HG03460 (cell line): ENCODE measurements at regions not wholly inside any gene's neighbourhood (a gene's known extent, or its start where the extent isn't known, plus 50 kb on each side); places are given as distances from the start of the nearest gene placed in this dataset.

Source experiments
- ATAC-seq: cut with Tn5 transposase; IDR thresholded peaks from one replicate; pipeline ENCODE4 v1.9.1; 2021; ENCODE audit not compliant: unreplicated experiment

DNA sequence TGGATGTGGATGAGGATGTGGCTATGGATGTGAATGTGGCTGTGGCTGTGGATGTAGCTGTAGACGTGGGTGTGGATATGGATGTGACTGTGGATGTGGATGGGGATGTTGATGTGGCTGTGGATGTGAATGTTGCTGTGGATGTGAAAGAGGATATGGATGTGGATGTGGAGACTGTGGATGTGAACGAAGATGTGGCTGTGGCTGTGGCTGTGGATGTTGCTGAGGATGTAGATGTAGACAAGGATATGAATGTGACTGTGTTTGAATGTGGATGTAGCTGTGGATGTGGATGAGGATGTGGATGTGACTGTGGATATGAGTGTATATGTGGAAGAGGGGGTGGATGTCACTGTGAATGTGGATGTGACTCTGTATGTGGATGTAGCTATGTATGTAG, 884.6 kb upstream of the CHAC2 start:
- no peak for ATAC-seq

DNA sequence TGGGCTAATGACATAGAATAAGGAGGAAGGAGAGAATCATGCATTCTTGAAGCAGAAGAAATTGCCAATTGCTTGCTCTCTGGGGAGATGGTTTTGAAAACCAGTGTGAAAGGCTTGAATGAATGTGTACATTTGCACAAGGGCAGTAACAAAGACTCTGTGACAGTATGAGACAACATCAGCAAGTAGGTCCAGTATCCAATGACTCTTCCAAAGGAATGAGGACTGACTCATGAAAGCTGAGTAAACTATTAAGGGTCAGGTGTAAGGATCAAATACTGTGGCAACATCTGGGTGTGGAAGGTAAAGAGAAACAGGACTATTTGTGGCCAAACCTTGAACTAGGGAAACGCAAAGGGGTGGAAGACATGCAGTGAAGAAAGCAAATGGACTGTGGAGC, 886.0 kb upstream of the CHAC2 start:
- ATAC-seq: no peak

DNA sequence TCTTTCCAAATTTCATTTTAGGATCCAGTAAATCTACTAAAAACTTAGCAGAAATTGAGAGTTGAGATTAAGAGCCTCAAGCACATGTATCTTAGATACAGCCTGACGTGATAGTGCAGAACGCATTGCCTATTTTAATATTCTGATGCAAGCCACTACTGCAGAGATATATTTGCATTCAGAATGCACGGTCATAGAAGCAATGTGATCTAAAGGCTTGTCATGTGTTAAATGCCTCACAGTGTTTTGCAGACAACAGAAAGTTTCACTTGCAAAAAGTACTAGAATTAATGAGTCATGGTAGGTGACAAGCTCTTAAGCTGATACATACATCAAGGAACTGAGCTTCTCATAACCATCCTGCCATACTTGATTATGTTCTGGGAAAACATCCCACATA, 886.7 kb upstream of the CHAC2 start:
- ATAC-seq: no peak

DNA sequence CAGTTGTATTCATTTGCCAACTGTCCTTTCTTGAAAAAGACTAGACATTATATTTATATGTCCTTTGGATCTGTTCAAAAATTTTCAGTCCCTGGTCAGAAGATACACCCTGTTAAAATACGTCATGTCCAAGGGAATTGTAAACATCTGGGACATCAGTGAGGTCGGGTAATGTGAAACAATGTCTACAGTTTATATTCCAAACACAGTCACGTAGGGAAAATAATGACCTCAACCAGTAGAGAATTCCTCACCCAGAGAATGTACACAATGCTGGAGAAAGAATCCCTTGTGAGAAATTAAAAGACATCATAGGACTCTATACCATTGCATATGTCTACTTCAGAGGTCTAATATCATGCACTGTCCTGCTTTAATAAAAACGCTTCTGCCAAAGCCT, 888.0 kb upstream of the CHAC2 start:
- ATAC-seq: no peak

DNA sequence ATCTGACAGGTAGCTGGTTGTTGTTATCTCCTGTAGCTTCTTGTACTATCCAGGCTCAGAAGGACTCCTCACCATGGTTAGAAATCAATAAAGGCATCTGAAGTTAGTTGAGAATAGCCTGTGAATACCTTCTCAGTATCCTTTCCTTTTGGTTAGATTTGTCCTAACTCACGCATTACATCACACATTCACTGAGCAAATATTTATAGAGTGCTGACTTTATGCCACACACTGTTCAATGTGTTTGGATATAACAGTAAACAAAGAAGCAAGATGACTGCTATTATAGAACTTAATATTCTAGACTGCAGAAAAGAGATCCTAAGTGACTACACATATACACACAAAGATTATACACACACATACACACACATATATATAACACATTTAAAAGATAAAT, 889.9 kb upstream of the CHAC2 start:
- ATAC-seq: no peak

DNA sequence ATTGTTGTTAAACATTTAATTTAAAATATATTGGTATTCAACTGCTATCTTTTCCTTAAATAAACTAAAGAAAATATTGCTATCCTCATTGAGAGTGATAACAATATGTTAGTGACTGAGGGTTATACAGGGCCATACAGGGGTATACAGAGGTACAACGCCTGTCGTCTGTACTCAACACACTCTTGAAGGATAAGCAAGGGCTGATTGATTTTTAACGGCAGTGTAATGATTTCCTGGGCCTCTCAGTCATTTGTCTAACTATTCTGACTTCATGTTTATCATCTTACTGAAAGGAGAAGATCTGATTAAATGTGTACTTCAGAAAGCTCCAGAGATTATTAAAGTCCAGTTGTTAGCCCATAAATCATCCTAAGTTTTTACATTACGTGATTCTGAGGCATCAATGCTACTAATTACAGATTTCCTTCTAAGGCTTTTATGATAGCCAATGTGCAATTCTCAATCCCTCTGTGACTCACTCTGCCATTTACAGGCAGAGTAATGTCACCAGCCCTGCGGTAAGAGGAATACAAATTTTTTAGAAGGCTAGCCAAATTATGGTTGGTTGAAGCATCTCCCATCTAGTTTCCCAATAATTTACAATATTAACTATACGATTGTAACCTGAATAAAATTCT, 893.0 kb upstream of the CHAC2 start:
- ATAC-seq: no peak

DNA sequence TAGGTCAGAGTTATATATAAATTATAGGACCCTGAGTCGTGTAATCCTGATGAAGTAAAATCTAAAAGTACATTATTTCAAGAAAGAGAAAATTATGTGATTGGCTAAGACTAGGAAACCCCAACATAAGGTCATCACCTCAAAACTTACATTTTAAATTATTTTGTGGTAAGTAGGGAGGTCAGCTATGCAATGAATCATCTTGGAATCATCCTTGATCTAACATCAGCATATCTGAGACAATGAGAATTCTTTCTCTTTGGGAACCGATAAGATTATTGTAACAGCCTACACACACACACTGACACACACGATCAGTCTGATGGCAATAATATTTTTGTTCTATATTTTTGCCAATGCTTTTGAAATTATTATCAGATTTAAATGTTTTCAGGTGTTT, 904.8 kb upstream of the CHAC2 start:
- ATAC-seq: no peak

DNA sequence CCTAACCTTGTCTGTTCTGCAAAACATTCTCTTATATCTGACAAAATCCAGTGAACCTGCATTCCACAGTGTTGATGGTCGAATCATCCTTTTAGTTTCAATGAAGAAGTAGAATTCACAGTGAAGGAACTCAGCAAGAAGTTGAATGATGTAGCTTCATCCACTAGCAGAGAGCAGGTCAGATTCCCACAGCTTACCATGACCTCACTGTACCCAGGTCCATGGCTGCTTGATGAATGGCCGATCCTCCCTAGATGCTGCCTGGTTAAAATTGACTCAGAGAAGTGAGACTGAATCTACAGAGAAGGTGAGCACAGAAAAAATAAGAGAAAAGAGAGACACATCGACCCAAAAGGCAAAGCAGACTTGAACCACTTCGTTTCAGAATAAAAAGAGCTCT, 906.0 kb upstream of the CHAC2 start:
- ATAC-seq: no peak

DNA sequence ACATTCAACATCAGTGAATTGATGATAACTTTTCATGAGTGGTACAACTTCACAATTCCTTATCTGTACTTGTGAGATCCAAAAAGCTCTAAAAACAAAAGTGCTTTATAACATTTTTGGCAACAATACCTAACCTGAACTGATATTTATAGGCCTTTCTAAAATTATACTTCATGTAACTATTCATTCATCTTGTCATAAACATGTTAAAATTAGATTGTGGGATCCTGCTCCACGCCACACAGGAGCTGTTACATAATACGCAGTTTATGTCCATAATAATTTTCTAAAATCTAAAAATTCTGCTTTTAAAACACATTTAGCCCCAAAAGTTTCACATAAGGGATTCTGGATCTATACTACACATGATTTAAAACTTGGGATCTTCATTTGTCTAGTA, 908.5 kb upstream of the CHAC2 start:
- no peak for ATAC-seq

DNA sequence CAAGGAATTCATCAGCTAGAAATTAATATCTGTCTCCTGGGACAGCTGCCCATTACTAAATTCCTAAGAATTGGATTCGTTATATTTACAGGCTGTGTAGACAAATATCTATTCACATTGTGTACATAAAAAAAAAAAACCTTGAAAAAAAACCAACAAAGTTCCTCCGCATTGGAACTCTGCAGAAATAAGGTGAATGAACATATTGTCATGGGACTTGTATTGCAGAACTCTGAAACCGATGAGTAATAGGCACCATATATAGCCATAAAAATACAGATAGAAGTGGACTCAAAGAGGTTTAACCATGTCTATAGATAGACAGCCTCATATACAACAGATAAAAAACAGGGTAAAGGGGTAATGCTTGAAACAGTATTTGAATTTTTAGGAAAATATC, 909.9 kb upstream of the CHAC2 start:
- no peak for ATAC-seq

DNA sequence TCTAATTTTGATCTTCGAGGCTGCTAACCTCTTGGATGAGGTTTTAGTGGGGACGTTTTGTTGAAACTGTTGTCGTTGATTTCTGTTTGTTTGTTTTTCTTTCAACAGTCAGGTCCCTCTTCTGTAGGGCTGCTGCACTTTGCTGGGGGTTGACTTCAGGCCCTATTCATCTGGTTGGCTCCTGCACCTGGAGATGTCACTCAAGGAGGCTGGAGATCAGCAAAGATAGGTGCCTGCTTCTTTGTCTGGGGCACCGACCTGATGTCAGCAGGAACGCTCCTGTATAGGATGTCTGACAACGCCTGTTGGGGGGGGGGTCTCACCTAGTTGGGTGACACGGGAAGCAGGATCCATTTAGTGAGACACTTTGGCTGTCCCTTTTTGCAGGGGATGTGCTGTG, 915.6 kb upstream of the CHAC2 start:
- no peak for ATAC-seq

DNA sequence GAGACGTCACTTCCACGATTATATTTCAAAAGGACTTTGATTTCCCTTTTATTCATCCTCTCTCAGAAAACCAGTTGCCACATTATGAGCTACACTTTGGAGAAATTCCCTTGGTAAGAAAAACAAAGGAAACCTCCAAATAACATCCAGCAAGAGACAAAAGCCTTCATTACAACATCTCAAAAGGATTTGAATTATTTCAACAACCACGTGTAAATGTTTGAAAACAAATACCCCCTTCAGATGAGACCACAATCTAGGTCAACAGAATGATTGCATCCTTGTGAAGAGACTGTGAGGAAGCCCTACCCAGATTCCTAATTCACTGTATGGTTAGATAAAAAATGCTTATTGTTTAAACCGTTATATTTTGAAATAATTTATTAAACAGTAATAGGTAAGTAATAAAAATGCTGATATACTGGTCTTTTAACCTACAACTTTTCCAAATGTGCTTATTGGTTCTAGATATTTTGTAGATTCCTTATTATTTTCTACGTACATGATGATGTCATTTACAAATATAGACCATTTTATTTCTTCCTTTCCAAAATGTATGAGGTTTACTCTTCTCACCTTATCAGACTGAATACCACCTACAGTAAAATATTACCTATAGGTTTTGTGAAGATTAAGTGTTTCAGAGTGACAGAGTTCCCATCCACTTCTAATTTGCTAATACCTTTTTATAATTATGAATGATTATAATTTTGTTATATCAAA, 922.7 kb upstream of the CHAC2 start:
- no peak for ATAC-seq

DNA sequence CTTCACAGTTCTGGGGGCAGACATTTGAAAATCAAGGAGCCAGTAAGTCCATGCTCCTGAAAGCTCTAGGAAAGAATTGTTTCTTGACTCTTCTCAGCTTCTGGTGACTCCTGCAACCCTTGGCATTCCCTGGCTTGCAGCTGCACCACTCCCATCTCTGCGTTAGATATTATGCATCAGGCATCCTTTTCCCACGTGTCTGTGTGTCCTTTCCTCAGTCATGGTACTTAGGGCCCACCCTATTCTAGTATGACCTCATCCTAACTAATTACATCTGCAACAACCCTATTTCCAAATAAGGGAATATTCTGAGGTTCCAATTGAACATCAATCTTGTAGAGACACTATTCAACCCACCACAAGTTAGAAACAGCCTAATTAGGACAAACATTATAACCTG, 931.7 kb upstream of the CHAC2 start:
- no peak for ATAC-seq

DNA sequence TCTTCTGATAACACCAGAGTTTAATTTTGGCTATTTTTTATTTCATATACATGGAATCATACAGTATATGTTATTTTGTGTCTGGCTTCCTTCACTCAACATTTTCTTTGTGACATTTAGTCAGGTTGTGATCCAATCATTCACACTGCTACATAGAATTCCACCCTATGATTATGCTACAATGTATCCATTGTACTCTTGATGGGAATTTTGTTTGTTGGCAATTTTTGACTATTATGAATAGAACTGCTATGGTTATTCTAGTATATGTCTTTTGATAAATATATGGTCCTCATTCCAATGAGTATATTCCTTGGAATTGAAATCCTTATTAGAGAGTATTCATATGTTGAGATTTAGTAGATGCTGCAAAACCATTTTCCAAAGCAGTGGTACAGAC, 936.4 kb upstream of the CHAC2 start:
- ATAC-seq: no peak

DNA sequence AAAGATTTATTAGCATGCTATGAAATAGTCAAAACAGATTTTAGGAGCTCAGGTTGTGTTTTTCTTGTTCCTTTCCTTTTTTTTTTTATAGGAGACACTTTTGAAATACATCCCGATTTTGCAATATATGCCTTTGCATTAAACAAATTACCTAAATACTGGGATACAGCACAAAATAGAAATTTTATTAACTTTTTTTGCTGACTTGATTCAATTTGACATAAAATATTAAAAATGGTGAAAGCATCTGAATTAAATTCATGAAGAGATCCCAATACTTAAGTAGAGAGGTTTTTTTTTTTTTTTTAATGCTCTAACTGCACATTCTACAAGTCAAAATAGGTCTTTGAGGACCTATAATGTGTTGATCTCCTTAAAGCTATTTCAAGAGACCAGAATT, 939.5 kb upstream of the CHAC2 start:
- no peak for ATAC-seq

DNA sequence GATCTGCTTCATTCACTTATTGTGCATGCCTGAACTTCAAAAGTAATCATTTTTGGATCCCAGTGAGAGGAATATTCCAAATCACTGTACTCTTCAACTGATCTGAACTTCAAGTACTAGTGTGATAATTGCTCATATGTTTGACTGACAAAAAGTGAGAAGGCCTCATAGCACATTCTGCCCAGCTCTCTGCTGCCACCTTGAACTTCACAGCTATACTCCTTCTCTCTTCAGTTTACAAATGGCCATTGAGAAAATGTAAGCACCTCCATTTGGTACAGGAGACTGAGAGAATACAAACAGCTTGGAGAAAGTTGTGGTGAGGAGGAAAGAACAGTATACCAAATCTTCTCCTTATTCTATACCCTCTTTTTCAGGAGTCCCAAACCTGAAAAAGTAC, 946.0 kb upstream of the CHAC2 start:
- no peak for ATAC-seq

DNA sequence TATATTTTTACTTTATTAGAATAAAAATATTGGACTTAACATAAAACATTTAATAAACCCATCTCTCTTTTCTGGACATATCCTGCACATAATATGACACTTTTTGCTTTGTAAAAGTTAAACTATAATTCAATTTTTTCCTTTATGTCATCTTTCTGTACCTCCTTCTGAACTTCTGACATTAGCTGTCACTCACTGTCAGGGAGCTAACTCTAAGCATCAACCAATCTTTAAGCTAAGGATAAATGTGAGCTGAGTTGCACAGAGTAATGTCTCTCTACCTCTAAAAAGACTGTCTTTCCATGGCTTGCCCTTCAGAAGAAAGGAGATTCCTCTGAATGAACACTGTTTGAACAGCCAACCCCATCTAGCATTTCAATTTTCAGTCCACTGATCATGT, 948.6 kb upstream of the CHAC2 start:
- ATAC-seq: no peak

DNA sequence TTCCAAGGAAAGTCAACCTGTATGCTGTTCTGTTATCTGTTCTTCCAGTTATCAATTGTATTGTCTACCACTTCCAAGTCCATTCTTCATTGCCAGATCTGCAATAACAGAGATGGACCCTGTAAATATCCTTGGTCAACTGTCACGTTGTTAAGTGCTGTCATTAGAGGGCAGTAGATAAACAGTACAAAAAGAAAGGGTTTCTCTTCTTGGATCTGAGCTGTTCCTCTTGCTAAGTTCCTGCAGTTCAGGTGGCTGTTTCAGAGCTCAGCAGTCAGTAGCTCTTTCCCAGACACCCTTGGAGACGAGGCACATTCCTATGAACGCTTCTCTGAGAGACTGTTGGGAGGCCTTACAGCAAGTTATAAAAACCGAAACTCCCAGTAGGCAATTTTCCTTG, 957.1 kb upstream of the CHAC2 start:
- peak; percentile 50 for ATAC-seq

DNA sequence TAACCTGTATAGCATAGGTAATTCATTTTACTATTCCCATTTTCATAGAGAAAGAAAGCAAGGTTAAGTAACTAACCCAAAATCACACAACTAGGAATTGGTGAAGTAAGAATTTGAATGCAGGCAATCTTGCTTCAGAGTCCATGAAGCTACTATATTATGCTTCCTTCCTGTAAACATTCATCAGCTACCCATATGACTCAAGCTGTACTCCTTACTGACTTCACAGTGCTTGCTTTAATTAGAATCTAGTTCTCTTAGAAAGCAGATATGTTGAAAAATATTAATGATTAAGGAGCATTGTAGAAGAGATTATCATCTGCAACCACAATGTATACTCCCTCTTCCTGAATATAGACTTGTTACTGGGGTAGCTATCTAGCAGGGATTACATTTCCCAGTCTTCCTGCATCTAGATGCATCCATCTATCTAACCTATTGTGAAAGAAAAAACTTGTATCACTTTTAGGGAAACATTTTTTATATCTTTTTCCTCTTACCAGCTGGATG, 961.6 kb upstream of the CHAC2 start:
- ATAC-seq: no peak

DNA sequence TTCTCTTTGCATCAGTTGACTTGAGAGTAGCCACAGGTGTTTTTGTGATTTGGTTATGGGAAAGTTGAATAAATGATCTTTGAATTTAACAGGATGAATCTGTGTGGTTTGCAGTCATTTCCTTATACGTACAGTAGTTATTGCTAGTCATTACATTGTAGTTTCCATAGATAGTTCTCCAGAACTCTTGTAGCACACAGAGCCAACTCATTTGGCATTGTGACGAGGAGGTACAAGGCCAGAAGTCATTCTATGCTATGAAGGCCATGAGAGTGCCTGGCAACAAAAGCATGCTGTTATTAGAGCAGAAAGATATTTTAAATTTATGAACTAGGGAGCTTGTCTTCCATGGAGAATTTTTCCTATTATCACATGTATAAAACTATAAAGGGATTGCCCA, 973.0 kb upstream of the CHAC2 start:
- no peak for ATAC-seq

DNA sequence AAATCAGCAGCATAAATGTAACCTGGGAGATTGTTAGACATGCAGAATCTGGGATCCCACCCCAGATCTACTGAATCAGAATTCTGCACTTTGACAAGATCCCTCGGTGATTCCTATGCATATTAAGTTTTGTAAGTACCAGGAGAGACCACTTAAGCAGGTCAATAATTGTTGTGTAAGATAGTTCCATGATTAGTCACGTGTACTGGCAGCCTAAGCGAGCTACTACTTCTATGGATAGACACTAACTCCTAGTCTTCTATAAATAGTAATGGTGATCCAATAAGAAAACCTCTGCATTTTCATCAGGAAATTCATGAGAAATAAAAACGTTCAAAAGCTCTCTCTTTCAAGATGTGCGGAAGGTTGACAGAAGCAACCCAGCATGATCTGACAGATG, 988.2 kb upstream of the CHAC2 start:
- ATAC-seq: no peak

DNA sequence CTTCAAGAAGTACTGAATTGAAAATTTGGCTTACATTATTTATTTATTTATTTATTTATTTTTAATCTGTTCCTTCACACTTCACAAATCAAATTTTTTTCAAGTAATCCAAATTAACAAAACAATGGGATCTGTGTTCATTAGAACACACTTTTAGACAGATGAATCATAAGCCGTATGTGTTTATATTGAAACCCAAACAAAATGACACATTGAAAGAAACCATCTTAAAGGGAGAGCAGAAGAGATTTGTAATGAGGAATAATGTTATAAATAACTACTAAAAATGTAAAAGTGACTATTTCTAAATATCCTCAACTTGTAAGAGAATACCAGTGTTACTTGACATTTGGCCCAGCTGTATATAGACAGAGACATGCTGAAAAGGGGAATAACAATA, 991.0 kb upstream of the CHAC2 start:
- no peak for ATAC-seq

DNA sequence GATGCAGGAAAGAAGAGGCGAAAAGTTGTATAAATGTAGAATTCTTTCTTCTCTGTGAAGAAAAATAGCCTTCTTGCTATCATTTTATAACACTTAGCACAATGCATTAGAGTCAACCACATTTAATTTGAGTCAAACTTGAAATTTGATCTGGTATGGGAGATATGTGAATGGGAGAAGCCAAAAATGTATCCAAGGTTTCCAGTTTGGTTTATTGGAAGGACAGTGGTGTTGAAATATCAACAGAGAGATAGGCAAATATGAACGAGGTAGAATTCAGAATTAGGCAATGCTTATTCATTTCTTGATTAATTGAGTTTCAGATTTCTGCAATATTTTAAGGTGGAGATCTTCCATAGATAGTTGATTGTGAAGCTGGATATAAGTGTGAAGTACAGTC, 991.9 kb upstream of the CHAC2 start:
- ATAC-seq: no peak
